HG02588 (cell line): ENCODE measurements at regions not wholly inside any gene's neighbourhood (a gene's known extent, or its start where the extent isn't known, plus 50 kb on each side); places are given as distances from the start of the nearest gene placed in this dataset.
A peak's percentile ranks its signal among the peaks of the same experiment; 100 is the strongest.

Source experiments
- ATAC-seq: cut with Tn5 transposase; IDR thresholded peaks from one replicate; pipeline ENCODE4 v1.9.1; 2021; ENCODE audit warnings: mild to moderate bottlenecking, moderate library complexity; ENCODE audit not compliant: unreplicated experiment

- ATAC-seq = no peak
Measured at GRCh38 chr5:6201631-6202030, 176.7 kb downstream of the MED10 start.

DNA sequence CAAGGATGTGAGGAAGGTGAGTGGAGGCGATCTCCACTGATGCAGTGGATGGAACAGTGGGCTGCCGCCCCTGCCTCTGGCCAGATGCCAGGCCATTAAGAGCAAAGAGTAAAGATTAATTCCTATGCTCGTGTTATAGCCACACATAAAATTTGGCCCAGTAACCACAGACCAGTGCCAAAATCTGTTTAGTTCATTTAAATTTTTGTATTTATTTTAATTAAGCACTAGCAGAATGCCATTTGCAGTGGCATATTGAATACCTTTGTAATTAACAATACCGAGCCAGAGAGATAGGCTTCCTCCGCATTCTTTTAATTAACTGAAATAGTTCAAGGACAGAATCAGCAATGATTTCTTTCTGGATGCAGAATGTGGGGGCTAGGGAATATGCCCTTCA, 179.8 kb downstream of the MED10 start:
- no peak for ATAC-seq

DNA sequence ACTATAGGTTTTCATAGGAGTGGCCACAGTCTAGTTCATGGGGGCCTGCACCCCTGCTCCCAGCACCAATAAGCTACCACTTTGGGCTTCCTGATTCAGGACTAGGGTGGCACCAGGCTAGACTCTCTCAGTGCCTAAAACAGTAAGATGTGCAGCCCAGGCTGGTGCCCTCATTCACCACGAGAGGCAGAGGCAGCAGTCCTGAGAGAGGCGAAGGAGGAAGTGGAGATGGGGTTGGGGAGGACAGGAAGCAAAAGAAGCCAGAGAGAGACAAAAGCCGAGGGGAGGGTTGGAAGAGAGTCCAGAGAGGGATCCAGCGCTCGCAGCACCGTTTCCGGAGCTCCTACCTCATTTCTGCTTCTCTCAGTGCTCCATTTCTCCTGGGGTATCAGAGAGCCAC, 180.9 kb downstream of the MED10 start:
- ATAC-seq = no peak

- ATAC-seq = no peak
Measured at GRCh38 chr5:6195711-6196358, 182.5 kb downstream of the MED10 start.

DNA sequence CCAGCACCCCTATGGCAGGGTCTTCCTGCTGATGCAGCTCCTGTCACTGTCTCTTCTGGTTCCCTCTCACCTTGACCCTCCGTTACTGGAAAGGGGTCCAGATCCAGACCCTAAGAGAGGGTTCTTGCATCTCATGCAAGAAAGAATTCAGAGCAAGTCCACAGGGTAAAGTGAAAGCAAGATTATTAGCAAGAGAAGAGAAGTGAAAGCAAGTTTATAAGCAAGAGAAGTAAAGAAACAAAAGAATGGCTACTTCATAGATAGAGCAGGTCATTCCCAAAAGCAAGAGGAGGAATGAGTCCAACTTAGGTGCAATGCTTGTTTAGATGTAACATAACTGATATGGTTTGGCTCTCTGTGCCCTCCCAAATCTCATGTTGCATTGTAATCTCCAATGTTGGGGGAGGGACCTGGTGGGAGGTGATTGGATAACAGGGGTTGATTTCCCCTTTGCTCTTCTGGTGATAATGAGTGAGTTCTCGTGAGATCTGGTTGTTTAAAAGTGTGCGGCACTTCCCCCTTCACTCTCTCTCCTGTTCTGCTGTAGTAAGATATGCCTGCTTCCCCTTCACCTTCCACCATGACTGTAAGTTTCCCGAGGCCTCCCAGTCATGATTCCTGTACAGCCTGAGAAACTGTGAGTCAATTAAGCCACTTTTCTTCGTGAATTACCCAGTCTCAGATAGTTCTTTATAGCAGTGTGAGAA, 183.3 kb downstream of the MED10 start:
- no peak for ATAC-seq

- ATAC-seq = no peak
Measured at GRCh38 chr5:6194261-6194875, 184.0 kb downstream of the MED10 start.

- ATAC-seq = no peak
Measured at GRCh38 chr5:6193310-6193709, 185.0 kb downstream of the MED10 start.

GRCh38 chr5:6190838-6191237, 187.5 kb downstream of the MED10 start:
- ATAC-seq = no peak

DNA sequence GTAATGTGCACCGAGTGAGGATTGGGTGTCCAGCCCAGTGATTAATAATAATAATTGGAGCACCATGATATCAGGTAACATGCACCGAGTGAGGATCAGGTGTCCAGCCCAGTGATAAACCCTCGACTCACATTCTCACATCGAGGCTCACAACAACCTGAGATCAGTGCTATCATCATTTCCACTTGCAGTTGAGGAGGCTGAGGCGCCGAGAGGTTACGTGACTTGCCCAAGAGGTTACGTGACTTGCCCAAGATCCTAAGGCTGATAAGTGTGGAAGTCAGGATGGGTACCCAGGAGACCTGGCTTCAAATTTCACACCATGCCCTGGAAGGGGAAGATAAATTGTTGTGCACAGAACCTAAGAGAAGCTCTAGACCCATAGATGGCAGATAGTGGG, 189.4 kb downstream of the MED10 start:
- no peak for ATAC-seq

GRCh38 chr5:6188344-6188743, 190.0 kb downstream of the MED10 start:
- peak; percentile 96 for ATAC-seq

GRCh38 chr5:6187501-6187900, 190.8 kb downstream of the MED10 start:
- ATAC-seq = no peak

GRCh38 chr5:6185574-6185973, 192.8 kb downstream of the MED10 start:
- no peak for ATAC-seq

DNA sequence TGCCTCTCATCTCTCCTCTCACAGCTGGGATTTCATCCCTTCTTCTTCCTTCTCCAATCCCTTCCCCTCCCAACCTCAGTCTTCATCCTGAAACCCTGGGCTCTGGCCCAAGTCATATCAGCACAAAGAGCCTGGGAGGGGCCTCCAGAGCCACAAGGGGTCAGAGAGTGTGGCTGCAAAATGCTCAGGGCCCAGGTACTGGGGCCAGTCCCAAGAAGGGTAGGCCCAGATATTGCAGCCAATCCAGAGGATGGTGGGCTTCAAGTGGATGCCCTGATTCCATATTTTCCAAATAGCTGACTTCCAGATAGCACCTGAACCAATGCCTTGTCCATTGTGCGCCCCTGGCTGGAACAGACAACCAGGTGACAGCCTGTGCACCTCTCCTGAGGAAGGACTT, 193.9 kb downstream of the MED10 start:
- no peak for ATAC-seq

DNA sequence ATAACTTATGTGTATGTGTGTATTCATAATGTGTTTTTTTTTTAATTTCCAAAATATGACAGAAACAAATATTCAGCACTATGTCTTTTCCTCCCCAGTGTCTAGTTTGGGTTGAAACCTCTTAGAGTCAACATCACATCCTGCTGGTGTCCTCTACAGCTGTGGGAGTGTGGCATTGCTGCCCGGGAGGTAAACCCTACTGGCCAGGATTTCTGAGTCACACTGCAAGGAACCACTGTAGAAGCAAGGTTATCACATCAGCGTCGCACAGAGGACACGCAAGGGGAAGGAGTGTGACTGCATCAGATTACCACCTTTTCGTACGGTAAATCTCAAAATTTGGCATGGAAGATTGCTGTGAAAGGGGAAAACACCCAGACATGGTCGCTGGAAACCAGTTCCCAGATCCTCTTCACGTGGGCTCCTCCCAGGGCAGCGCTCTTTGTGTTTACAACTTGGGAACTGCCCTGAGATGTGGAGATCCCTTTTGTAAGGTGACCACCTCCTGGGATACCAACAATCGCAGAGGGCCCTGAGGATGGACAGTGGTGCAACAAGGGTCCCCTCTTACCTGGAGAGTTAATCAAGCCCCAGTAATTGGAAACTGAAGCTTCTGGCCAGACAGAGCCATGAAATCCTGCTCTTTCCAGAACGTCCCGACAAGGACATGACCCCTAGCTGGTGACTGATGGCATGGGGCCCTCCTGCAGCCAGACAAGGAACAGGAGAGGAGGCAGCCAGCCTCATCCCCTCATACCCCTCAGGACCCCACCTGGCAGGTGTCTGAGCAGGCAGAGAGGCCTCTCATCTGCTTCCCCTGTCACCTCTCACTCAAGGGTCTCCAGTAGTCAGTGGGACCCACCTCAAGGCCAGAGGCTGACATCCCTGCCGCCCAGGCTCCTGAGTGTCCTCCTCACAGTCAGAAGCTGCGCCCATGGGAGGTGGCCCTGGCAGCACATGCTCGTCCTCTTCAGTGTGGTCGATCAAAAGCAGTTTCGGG, 194.7 kb downstream of the MED10 start:
- ATAC-seq = no peak

DNA sequence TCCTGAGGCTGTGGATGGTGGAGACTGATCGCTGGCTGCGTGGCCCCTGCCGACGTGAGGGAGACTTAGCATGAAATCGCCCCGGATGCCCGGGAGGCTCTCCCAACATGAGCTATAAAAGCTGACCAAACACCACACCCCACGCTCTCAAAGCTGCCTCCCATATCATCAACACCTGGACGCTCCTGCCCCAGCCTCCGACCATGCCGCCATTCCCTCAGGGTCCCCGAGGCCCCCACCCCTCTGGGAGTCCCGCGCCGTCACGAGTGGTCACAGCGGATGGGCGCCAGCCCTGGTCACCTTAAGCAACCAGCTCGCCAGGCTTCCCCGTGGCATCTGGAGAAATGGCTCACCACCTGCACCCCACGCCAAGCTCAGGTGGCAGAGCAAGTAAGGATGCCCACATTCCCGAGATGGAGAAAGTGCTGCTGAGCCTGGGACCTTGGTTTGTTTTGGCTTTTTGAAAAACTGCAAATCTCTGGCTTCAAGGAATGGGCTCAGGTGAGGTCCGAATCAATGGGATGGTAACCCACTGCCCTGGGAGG, 196.0 kb downstream of the MED10 start:
- ATAC-seq = no peak

DNA sequence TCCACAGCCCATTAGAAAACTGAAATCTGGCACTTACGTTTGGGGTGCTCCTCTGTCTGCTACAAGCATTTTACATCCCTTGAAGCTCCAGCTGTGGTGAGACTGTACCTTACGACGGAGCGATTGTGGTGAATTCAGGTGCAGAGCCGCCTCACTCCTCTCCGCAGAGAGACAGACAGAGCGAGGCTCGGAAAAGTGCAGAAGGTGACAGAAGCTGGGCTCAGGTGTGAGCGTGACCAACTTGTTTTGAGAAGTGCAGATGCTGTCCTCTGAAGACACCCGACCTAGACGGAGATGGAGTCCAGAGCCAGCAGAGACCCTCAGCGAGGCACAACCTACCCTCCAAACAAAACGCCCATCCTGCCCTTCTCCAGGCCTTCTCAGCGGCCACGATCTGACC, 196.5 kb downstream of the MED10 start:
- no peak for ATAC-seq

DNA sequence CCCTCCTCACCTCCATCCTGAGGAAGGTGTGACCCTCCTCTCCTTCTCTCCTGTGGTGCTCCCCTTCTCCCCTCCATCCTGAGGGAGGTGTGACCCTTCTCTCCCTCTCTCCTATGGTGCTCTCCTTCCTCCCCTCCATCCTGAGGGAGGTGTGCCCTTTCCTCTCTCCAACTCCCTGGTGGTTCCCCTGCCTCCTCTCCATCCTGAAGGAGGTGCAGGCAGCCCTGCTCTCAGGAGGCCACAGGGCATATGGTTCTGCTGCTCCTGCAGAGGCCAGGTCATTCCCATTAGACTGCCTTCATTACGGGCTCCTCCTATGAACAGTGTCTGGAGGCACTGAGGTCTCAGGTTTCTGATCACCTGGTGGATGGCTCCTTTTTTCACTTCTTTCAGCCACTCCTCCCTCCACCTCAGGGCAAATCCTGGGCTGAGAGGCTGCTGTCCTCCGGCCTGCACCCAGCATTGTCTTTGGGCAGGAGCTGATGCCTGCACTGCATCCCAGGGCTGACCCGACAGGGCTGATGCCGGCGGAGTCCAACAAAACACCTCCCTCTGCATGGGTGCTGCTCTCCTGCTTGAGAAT, 197.1 kb downstream of the MED10 start:
- ATAC-seq = no peak

DNA sequence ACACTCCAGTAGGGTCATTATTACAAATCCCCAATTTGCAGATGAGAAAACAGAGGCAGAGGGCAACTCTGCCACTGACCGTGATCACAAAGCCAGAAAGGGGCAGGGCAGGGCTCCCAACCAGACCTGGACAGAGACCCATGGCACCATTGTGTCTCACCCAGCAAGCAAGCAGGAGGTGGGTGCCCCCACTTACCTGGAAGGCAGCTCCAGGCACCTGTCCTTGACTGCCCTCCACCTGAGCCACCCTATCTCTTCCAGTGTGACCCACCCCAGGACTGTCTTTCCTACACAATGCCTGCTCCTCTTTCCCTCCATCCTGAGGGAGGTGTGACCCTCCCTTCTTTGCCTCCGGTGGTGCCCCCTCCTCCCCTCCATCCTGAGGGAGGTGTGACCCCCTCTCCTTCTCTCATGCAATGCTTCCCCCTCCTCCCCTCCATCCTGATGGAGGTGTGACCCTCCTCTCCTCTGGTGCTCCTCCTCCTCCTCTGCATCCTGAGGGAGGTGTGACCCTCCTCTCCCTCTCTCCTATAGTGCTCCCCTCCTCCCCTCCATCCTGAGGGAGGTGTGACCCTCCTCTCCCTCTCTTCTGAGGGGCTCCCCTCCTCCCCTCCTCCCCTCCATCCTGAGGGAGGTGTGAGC, 198.0 kb downstream of the MED10 start:
- no peak for ATAC-seq

DNA sequence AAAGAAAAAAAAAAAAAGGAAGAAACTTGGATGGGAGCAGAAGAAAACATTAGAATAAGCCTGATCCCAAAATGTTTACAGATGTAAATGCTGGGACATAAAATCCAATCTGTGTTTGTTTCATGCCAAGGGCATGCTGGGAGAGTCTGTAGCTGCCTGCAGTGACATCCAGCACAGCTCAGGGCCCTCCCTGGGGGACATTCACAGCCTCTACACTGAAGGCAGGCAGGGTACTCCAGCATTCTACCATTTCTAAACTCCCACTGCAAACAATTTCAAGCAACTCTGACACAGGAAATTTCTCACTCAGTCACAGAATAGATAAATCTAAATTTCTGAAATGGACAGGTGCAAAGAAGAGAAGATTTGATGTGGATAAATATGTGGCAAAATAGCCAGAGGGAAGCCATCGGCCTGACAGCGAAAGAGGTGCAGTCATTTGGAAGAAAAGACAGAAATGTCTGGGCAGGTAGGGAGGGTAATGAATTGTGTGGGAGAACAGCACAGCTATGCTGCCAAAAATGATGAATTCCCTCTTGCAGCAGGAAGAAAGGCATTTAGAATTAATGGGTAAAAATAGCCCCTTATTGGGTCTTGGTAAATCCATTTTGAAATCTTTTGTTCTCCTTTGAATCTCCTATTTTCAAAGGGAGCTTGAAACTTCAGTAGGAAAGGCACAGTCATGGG, 199.4 kb downstream of the MED10 start:
- no peak for ATAC-seq
